ENCODE measurements at regions not wholly inside any gene's neighbourhood (a gene's known extent, or its start where the extent isn't known, plus 50 kb on each side); places are given as distances from the start of the nearest gene placed in this dataset.

DNA sequence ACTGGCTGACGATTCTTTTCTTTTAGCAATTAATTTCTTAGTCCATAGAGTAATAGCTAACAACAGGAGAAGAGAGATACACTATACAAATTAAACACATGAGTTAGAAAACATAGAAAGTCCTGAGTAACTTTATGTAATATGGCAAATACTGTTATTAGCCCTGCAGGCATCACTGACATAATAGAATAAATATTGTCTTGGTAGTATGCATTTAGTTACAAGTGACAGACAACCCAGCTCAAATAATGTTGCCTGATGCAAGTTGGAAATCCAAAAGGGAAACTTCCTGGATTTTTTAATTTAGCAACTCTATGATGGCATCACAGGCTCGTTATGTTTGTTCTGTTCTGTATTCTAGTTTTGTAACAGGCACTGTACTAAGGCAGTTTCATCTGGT is 95.1 kb downstream of the DKK1 start:
- peaks cover 20% of the 10 kb centered on the region for H3K9me3 Mint-ChIP-seq
- H3K36me3 Mint-ChIP-seq, result no peaks in the 10 kb centered on the region
- no peak for DNase-seq (ENCODE audit: low spot score in 2 of 2, unreplicated experiment in 2 of 2)
- no peak overlapping the region for H3K4me3 Mint-ChIP-seq
- TF ChIP-seq, protein P1, sequence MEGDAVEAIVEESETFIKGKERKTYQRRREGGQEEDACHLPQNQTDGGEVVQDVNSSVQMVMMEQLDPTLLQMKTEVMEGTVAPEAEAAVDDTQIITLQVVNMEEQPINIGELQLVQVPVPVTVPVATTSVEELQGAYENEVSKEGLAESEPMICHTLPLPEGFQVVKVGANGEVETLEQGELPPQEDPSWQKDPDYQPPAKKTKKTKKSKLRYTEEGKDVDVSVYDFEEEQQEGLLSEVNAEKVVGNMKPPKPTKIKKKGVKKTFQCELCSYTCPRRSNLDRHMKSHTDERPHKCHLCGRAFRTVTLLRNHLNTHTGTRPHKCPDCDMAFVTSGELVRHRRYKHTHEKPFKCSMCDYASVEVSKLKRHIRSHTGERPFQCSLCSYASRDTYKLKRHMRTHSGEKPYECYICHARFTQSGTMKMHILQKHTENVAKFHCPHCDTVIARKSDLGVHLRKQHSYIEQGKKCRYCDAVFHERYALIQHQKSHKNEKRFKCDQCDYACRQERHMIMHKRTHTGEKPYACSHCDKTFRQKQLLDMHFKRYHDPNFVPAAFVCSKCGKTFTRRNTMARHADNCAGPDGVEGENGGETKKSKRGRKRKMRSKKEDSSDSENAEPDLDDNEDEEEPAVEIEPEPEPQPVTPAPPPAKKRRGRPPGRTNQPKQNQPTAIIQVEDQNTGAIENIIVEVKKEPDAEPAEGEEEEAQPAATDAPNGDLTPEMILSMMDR (IDR thresholded peaks at IDR 0.05; ENCODE audit: unreplicated experiment), result no peak
- H3K4me1 Mint-ChIP-seq, result peaks cover 2% of the 10 kb centered on the region
- no peak overlapping the region for H3K27ac Mint-ChIP-seq
- H3K27me3 Mint-ChIP-seq (ENCODE audit: low read depth), result no peaks in the 10 kb centered on the region

DNA sequence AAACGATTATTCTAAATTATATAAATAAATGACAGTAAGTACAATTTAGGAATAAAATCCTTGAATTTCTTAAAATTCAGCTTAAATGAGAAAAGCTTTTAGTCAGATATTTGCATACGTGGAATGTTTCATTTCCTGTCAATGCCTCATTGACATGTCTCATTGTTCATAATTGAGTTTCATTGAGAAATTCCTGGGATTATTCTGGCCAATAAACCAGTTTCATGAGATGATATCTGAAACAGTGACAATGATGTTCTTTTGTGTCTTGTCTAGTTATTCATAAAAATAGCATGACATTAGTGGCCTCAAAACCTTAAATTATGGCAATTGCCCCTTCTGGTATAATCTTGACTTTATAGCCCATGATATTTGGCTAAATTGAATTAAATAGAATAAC is 95.8 kb downstream of the DKK1 start:
- Mint-ChIP-seq H3K4me1 (peaks cover 2% of the 10 kb centered on the region), H3K9me3 (peaks cover 18% of the 10 kb centered on the region), H3K27me3 (ENCODE audit: low read depth) (no peaks in the 10 kb centered on the region), H3K36me3 (no peaks in the 10 kb centered on the region), H3K27ac (no peak overlapping the region), H3K4me3 (no peak overlapping the region)
- no peak for DNase-seq (ENCODE audit: low spot score in 2 of 2, unreplicated experiment in 2 of 2)
- TF ChIP-seq, protein P1 (IDR thresholded peaks at IDR 0.05; ENCODE audit: unreplicated experiment), result no peak

DNA sequence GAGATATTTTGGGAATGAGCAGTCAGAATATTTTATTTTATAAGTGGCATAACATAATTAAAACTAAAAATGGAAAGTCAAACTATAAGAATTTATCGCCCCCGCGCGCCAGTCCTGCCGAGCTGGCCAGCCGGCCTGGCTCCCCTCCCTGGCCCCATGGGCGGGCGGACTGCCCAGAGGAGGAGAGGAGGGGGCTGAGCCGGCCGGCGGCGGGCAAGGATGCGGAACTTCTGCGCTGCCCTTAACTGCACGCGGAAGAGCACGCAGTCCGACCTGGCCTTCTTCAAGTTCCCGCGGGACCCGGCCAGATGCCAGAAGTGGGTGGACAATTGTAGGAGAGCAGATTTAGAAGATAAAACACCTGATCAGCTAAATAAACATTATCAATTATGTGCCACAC is 96.8 kb downstream of the DKK1 start:
- H3K4me1 Mint-ChIP-seq, result peaks cover 2% of the 10 kb centered on the region
- peaks cover 8% of the 10 kb centered on the region for H3K9me3 Mint-ChIP-seq
- H3K36me3 Mint-ChIP-seq, result no peaks in the 10 kb centered on the region
- H3K27me3 Mint-ChIP-seq (ENCODE audit: low read depth), result peaks cover under 1% of the 10 kb centered on the region
- H3K27ac Mint-ChIP-seq, result no peak overlapping the region
- H3K4me3 Mint-ChIP-seq, result no peak overlapping the region
- DNase-seq (ENCODE audit: low spot score in 2 of 2, unreplicated experiment in 2 of 2), result no peak
- TF ChIP-seq, protein P1 (IDR thresholded peaks at IDR 0.05; ENCODE audit: unreplicated experiment), result no peak

DNA sequence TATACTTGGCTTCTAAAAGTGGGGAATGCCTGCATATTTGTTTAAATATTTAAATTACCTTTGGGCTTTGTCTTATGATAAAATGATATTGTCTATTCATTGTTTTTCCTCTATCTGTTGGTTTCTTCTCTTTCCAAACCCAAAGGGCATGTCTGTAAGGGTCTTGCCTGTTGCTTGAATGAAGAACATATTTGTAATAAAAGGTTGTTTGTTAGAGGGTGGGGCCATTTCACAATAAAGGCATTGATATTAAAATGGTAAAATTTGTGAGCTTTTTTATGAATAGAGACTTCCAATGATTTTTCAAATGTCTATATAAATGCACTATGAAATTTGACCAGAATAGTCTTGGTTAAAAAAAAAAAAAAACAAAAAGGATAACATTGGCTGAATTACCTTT is 105.2 kb downstream of the DKK1 start:
- peaks cover 4% of the 10 kb centered on the region for H3K27me3 Mint-ChIP-seq (ENCODE audit: low read depth)

DNA sequence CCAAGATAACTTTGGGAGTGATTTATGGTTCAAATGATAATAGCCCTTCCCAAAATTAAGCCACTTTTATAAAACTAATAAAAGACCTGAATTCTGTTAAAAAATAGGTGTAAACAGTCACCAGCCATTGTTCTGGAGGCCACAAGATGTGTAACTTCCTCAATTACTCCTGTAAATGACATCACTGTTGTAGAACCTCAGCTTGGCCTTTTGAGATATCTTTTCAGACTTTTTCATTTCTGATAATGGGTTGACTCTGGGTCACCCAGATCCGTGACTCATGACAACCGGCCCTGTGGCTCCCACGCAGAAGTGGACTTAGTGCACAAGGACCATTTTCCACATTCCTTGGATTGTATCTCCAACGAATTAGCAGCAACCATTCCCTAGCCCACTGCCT is 106.6 kb downstream of the DKK1 start:
- no peak overlapping the region for H3K27ac Mint-ChIP-seq
- peaks cover 7% of the 10 kb centered on the region for H3K9me3 Mint-ChIP-seq
- no peak overlapping the region for H3K4me3 Mint-ChIP-seq
- H3K4me1 Mint-ChIP-seq, result no peaks in the 10 kb centered on the region
- DNase-seq (ENCODE audit: low spot score in 2 of 2, unreplicated experiment in 2 of 2), result no peak
- TF ChIP-seq, protein P1 (IDR thresholded peaks at IDR 0.05; ENCODE audit: unreplicated experiment), result no peak
- peaks cover 10% of the 10 kb centered on the region for H3K27me3 Mint-ChIP-seq (ENCODE audit: low read depth)
- no peaks in the 10 kb centered on the region for H3K36me3 Mint-ChIP-seq

More for the DNA sequence above, 105.2 kb downstream of the DKK1 start:
- no peaks in the 10 kb centered on the region for H3K36me3 Mint-ChIP-seq
- peaks cover 7% of the 10 kb centered on the region for H3K9me3 Mint-ChIP-seq
- no peaks in the 10 kb centered on the region for H3K4me1 Mint-ChIP-seq
- no peak overlapping the region for H3K4me3 Mint-ChIP-seq
- DNase-seq (ENCODE audit: low spot score in 2 of 2, unreplicated experiment in 2 of 2), result no peak
- H3K27ac Mint-ChIP-seq, result no peak overlapping the region
- TF ChIP-seq, protein P1 (IDR thresholded peaks at IDR 0.05; ENCODE audit: unreplicated experiment), result no peak

DNA sequence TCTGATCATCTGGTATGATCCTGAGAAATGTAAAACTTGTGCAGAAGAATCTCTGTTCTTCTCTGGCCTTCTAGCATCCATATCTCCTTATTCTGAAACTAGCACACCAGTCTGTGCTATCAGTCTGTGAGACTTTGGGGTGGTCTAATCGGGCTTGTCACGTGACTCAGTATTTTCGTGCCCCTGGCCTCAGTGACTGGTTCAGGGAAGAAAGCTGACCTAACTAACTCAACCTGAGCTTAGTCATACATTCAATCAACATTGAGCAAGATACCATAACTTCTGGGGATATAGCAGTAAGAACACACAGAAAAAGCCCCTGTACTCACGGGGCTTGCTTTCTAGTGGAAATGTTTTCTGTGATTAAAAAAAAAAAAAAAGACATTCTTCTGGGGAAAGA is 109.3 kb downstream of the DKK1 start:
- no peak for DNase-seq (ENCODE audit: low spot score in 2 of 2, unreplicated experiment in 2 of 2)
- no peaks in the 10 kb centered on the region for H3K36me3 Mint-ChIP-seq
- peaks cover 7% of the 10 kb centered on the region for H3K9me3 Mint-ChIP-seq
- H3K27ac Mint-ChIP-seq, result no peak overlapping the region
- peaks cover 9% of the 10 kb centered on the region for H3K27me3 Mint-ChIP-seq (ENCODE audit: low read depth)
- TF ChIP-seq, protein P1 (IDR thresholded peaks at IDR 0.05; ENCODE audit: unreplicated experiment), result no peak
- H3K4me1 Mint-ChIP-seq, result no peaks in the 10 kb centered on the region
- no peak overlapping the region for H3K4me3 Mint-ChIP-seq

Data from mesothelial cell of epicardium (in vitro differentiated cells).